PC-3 (cell line): ENCODE measurements at regions not wholly inside any gene's neighbourhood (a gene's known extent, or its start where the extent isn't known, plus 50 kb on each side); places are given as distances from the start of the nearest gene placed in this dataset.

Experiments
- EZH2phosphoT487 ChIP-seq: fragments of 300-600 bp; sonication (generic); IDR thresholded peaks from 2 replicates; pipeline ENCODE4 v1.6.1; 2018; ENCODE audit warnings: mild to moderate bottlenecking, antibody characterized with exemption, low read length, borderline replicate concordance
- TF ChIP-seq, protein P1 (sequence below): fragments of 300-600 bp; sonication (generic); conservative IDR thresholded peaks from 2 replicates; pipeline ENCODE4 v1.5.1; 2017; ENCODE audit warnings: antibody characterized with exemption, low read depth, mild to moderate bottlenecking, low read length

- TF ChIP-seq, protein P1, sequence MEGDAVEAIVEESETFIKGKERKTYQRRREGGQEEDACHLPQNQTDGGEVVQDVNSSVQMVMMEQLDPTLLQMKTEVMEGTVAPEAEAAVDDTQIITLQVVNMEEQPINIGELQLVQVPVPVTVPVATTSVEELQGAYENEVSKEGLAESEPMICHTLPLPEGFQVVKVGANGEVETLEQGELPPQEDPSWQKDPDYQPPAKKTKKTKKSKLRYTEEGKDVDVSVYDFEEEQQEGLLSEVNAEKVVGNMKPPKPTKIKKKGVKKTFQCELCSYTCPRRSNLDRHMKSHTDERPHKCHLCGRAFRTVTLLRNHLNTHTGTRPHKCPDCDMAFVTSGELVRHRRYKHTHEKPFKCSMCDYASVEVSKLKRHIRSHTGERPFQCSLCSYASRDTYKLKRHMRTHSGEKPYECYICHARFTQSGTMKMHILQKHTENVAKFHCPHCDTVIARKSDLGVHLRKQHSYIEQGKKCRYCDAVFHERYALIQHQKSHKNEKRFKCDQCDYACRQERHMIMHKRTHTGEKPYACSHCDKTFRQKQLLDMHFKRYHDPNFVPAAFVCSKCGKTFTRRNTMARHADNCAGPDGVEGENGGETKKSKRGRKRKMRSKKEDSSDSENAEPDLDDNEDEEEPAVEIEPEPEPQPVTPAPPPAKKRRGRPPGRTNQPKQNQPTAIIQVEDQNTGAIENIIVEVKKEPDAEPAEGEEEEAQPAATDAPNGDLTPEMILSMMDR: no peak
- no peak for TF ChIP-seq EZH2phosphoT487
These were observed 51.7 kb upstream of the SIAH3 start for GRCh38 chr13:45903051-45903813.
